ENCODE measurements at regions not wholly inside any gene's neighbourhood (a gene's known extent, or its start where the extent isn't known, plus 50 kb on each side); places are given as distances from the start of the nearest gene placed in this dataset.

DNA sequence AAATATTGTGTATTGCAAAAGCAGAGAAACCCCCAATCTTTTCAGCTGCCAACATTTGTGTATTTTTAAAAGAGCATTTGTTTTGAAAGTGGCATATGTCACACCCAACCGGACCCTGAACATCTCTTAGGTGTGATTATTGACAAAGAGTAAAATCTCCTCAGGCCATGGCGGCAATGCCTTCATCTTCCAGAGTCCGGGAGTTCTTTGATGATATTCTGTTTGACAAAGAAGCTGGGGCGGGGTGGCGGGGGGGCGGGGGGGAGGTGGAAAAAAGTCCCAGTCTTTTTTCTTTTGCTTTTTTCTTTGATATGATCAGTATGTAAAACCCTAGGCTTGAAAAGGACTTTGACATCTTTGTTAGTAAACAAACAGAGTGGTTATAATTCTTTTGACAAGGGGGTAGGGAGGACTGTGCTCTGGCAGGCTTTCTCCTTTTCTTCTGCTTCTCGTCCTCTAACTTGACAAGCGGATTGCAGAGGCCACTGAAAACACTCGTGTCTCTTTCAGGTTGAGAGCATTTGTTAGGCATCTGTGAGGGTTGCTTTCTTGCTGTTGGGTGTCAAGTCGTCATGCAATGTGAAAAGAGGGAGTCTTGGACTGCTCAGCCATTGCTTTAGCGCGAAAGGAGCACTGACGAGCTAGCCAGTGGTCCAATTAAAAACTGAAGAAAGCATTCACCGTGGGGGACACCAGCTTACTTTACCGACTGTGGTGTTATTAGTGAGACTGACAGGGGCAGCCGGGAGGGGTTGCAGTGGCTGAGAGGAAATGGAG, 243.2 kb downstream of the NSUN3 start:
- H3K9ac ChIP-seq (ENCODE audit: low read length): no peak overlapping the region
- no peak overlapping the region for H2AFZ ChIP-seq (ENCODE audit: low read length)

DNA sequence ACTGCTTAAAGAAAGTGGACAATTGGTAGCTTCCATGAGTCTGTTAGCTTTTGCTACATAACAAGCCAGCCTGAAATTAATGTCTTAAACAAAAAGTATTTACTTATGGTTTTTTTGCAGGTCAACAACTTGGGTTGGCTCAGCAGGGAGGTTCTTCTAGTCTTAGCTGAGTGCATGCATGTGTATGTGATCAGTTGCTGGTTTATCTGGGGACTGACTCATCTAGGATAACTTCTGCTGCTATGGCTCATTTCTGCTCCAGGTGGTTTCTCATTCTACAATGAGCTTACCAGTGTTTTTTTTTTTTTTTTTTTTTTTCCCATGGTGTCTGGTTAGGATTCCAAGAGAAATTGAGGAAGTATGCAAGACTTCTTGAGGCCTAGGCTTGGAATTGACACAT, 244.7 kb downstream of the NSUN3 start:
- H3K4me3 ChIP-seq (ENCODE audit: low read depth, low read length, poor library complexity, severe bottlenecking): no peak overlapping the region
- H3K27ac ChIP-seq (ENCODE audit: low read depth, low read length, poor library complexity, severe bottlenecking): no peak overlapping the region
- H3K27me3 ChIP-seq (ENCODE audit: insufficient read depth, low read length): no peaks in the 10 kb centered on the region
- no peaks in the 10 kb centered on the region for H4K20me1 ChIP-seq (ENCODE audit: insufficient read depth, low read length)
- no peaks in the 10 kb centered on the region for H3K4me1 ChIP-seq (ENCODE audit: insufficient read depth, low read length, severe bottlenecking)
- no peak overlapping the region for H2AFZ ChIP-seq (ENCODE audit: low read length)
- no peaks in the 10 kb centered on the region for H3F3A ChIP-seq (ENCODE audit: insufficient read depth, low read length)
- no peak overlapping the region for H3K9ac ChIP-seq (ENCODE audit: low read length)
- H3K9me2 ChIP-seq (ENCODE audit: low read depth, low read length): no peaks in the 10 kb centered on the region
- H3K4me2 ChIP-seq (ENCODE audit: low read length): no peak overlapping the region
- no peaks in the 10 kb centered on the region for H3K36me3 ChIP-seq (ENCODE audit: insufficient read depth, low read length)
- no peaks in the 10 kb centered on the region for H3K9me3 ChIP-seq (ENCODE audit: low read length)
- H3K79me2 ChIP-seq (ENCODE audit: insufficient read depth, low read length): no peaks in the 10 kb centered on the region
- TF ChIP-seq, protein P1, sequence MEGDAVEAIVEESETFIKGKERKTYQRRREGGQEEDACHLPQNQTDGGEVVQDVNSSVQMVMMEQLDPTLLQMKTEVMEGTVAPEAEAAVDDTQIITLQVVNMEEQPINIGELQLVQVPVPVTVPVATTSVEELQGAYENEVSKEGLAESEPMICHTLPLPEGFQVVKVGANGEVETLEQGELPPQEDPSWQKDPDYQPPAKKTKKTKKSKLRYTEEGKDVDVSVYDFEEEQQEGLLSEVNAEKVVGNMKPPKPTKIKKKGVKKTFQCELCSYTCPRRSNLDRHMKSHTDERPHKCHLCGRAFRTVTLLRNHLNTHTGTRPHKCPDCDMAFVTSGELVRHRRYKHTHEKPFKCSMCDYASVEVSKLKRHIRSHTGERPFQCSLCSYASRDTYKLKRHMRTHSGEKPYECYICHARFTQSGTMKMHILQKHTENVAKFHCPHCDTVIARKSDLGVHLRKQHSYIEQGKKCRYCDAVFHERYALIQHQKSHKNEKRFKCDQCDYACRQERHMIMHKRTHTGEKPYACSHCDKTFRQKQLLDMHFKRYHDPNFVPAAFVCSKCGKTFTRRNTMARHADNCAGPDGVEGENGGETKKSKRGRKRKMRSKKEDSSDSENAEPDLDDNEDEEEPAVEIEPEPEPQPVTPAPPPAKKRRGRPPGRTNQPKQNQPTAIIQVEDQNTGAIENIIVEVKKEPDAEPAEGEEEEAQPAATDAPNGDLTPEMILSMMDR (IDR thresholded peaks at IDR 0.05; ENCODE audit: low read length): no peak
- TF ChIP-seq EZH2 (IDR thresholded peaks at IDR 0.05; ENCODE audit: borderline replicate concordance, low read length): no peak

More for the DNA sequence above, 243.2 kb downstream of the NSUN3 start:
- Histone ChIP-seq H3K9me2 (ENCODE audit: low read depth, low read length) (no peaks in the 10 kb centered on the region), H3K4me2 (ENCODE audit: low read length) (no peak overlapping the region), H3K4me3 (ENCODE audit: low read depth, low read length, poor library complexity, severe bottlenecking) (no peak overlapping the region), H4K20me1 (ENCODE audit: insufficient read depth, low read length) (no peaks in the 10 kb centered on the region), H3K4me1 (ENCODE audit: insufficient read depth, low read length, severe bottlenecking) (no peaks in the 10 kb centered on the region), H3K27me3 (ENCODE audit: insufficient read depth, low read length) (no peaks in the 10 kb centered on the region), H3K79me2 (ENCODE audit: insufficient read depth, low read length) (no peaks in the 10 kb centered on the region), H3K27ac (ENCODE audit: low read depth, low read length, poor library complexity, severe bottlenecking) (no peak overlapping the region), H3K9me3 (ENCODE audit: low read length) (no peaks in the 10 kb centered on the region), H3K36me3 (ENCODE audit: insufficient read depth, low read length) (no peaks in the 10 kb centered on the region), H3F3A (ENCODE audit: insufficient read depth, low read length) (no peaks in the 10 kb centered on the region)
- TF ChIP-seq, protein P1 (IDR thresholded peaks at IDR 0.05; ENCODE audit: low read length): no peak
- TF ChIP-seq EZH2 (IDR thresholded peaks at IDR 0.05; ENCODE audit: borderline replicate concordance, low read length): no peak

DNA sequence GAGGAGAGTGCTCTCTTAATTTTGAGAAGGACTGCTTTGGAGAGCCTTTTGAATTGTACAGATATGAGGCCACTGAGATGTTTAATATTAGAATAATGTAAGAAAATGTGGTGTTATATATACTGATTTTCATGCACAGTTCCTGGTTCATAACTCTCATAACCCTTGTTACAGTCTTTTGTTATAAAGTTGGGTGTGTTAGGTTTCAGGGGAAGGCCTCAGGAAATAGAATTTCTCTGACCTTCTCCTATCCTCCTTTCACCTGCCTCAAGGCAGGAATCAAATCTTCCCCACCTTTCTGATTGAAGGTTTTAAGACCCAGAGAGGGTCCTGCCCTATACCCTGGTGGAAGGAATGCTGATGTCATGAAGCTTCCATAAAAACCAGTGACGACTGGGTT, 245.9 kb downstream of the NSUN3 start:
- no peaks in the 10 kb centered on the region for H3K9me2 ChIP-seq (ENCODE audit: low read depth, low read length)
- no peak overlapping the region for H3K9ac ChIP-seq (ENCODE audit: low read length)
- no peaks in the 10 kb centered on the region for H3K79me2 ChIP-seq (ENCODE audit: insufficient read depth, low read length)
- no peaks in the 10 kb centered on the region for H3K4me1 ChIP-seq (ENCODE audit: insufficient read depth, low read length, severe bottlenecking)
- no peaks in the 10 kb centered on the region for H4K20me1 ChIP-seq (ENCODE audit: insufficient read depth, low read length)
- no peak overlapping the region for H3K27ac ChIP-seq (ENCODE audit: low read depth, low read length, poor library complexity, severe bottlenecking)
- H3K27me3 ChIP-seq (ENCODE audit: insufficient read depth, low read length): no peaks in the 10 kb centered on the region
- H3K4me3 ChIP-seq (ENCODE audit: low read depth, low read length, poor library complexity, severe bottlenecking): no peak overlapping the region
- no peak overlapping the region for H3K4me2 ChIP-seq (ENCODE audit: low read length)
- no peak overlapping the region for H2AFZ ChIP-seq (ENCODE audit: low read length)
- no peaks in the 10 kb centered on the region for H3K36me3 ChIP-seq (ENCODE audit: insufficient read depth, low read length)
- TF ChIP-seq, protein P1 (IDR thresholded peaks at IDR 0.05; ENCODE audit: low read length): no peak
- no peaks in the 10 kb centered on the region for H3K9me3 ChIP-seq (ENCODE audit: low read length)
- no peaks in the 10 kb centered on the region for H3F3A ChIP-seq (ENCODE audit: insufficient read depth, low read length)
